ENCODE measurements at regions not wholly inside any gene's neighbourhood (a gene's known extent, or its start where the extent isn't known, plus 50 kb on each side); places are given as distances from the start of the nearest gene placed in this dataset.

DNA sequence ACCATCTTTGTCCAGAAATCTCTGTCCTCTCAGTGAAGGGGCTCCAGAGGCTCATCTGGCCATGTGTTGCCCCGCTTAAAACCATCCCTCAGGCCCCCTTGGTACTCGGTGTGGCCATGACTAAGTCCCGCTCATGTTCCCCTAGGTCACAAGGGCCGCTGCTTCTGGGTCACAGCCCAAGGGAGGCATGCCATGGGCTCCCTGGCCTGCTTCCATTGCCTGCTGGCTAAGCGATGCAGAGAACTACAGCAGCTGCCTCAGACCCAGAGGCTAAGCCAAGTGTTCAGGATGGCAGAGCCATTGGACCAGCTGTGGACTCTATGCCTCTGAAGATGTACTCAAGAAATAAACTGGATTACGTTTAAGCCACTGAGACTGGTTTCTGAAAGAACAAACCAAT, 95.5 kb downstream of the ZFP64 start:
- TF ChIP-seq POLR2A (IDR thresholded peaks at IDR 0.05; ENCODE audit: control extremely low read depth in 1 of 2, low read depth in 2 of 2, low read length in 2 of 2) (no peak), POLR2AphosphoS5 (IDR thresholded peaks at IDR 0.05; ENCODE audit: low read depth, low read length) (no peak), RFX5 (IDR thresholded peaks at IDR 0.05; ENCODE audit: borderline replicate concordance, low read depth, low read length) (no peak), CHD1 (IDR thresholded peaks at IDR 0.05; ENCODE audit: low read depth, low read length) (no peak), MAFK (IDR thresholded peaks at IDR 0.05; ENCODE audit: low read depth, low read length) (no peak), RXRA (IDR thresholded peaks at IDR 0.05; ENCODE audit: insufficient read depth, low read depth, low read length) (no peak), EZH2 (IDR thresholded peaks at IDR 0.05; ENCODE audit: low read depth, low read length, severe bottlenecking) (no peak), CHD2 (IDR thresholded peaks at IDR 0.05; ENCODE audit: low read length) (no peak)
- TF ChIP-seq, protein P1, sequence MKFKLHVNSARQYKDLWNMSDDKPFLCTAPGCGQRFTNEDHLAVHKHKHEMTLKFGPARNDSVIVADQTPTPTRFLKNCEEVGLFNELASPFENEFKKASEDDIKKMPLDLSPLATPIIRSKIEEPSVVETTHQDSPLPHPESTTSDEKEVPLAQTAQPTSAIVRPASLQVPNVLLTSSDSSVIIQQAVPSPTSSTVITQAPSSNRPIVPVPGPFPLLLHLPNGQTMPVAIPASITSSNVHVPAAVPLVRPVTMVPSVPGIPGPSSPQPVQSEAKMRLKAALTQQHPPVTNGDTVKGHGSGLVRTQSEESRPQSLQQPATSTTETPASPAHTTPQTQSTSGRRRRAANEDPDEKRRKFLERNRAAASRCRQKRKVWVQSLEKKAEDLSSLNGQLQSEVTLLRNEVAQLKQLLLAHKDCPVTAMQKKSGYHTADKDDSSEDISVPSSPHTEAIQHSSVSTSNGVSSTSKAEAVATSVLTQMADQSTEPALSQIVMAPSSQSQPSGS (IDR thresholded peaks at IDR 0.05; ENCODE audit: low read length): no peak

Measured in H1 (cell line).